Upper lobe of left lung (tissue), 6 donors: ENCODE measurements at regions not wholly inside any gene's neighbourhood (a gene's known extent, or its start where the extent isn't known, plus 50 kb on each side); places are given as distances from the start of the nearest gene placed in this dataset.

Experiments
- ATAC-seq, 2 donors: fragments of 200-7000 bp; cut with Tn5 transposase; one replicate each; pipeline ENCODE4 v1.9.1; 2022; ENCODE audit warnings: mild to moderate bottlenecking in 2 of 2, moderate library complexity in 2 of 2; ENCODE audit not compliant: low FRiP score in 2 of 2
- DNase-seq, 2 donors: peaks; one replicate each; pipeline ENCODE4 v3.0.0-alpha.2; 2019 to 2020
- H3K27ac ChIP-seq, 4 donors: fragments of 200-600 bp; sonication (generic); one replicate each; pipeline ENCODE4 v1.5.1; 2016 to 2019
- H3K27me3 ChIP-seq, 4 donors: fragments of 200-600 bp; sonication (generic); one replicate each; pipeline ENCODE4 v1.5.1; 2017 to 2019
- H3K36me3 ChIP-seq, 4 donors: fragments of 200-600 bp; sonication (generic); one replicate each; pipeline ENCODE4 v1.5.1; 2016 to 2019
- H3K4me1 ChIP-seq, 4 donors: fragments of 200-600 bp; sonication (generic); one replicate each; pipeline ENCODE4 v1.5.1; 2018 to 2019
- H3K4me3 ChIP-seq, 4 donors: fragments of 200-600 bp; sonication (generic); one replicate each; pipeline ENCODE4 v1.5.1; 2017 to 2019; ENCODE audit warnings: mild to moderate bottlenecking in 2 of 4, moderate library complexity in 1 of 4
- H3K9me3 ChIP-seq, 4 donors: fragments of 200-600 bp; sonication (generic); one replicate each; pipeline ENCODE4 v1.5.1; 2018 to 2019
- EP300 ChIP-seq, 4 donors: sonication (generic); formaldehyde crosslinking; IDR thresholded peaks; one replicate each; pipeline ENCODE4 v1.5.1; 2017; ENCODE audit warnings: antibody characterized with exemption in 4 of 4, control low read depth in 2 of 4
- POLR2A ChIP-seq, 4 donors: fragments of 450-650 bp; IDR thresholded peaks; one replicate each; pipeline ENCODE4 v1.5.1; 2016 to 2017; ENCODE audit warnings: antibody characterized with exemption in 4 of 4, mild to moderate bottlenecking in 2 of 4
- POLR2AphosphoS5 ChIP-seq, 2 donors: sonication (generic); formaldehyde crosslinking; IDR thresholded peaks; one replicate each; pipeline ENCODE4 v1.5.1; 2017; ENCODE audit warnings: antibody characterized with exemption in 2 of 2
- WGBS, 2 donors: methylation state at CpG; one replicate each; pipeline ENCODE4 v1.1.5; 2017 to 2018; 5-methylcytosine and 5-hydroxymethylcytosine counted together
- TF ChIP-seq, protein P1 (sequence below), 6 experiments: fragments of 450-650 bp in 4 of 6; fragments of 200-600 bp in 2 of 6; sonication (generic) in 2 of 6; IDR thresholded peaks; one replicate each; pipeline ENCODE4 v1.5.1; 2016 to 2019; ENCODE audit warnings: antibody characterized with exemption in 6 of 6
- donor health status: DM: no; HTN: no; CAD: no; lungs with moderate emphysema.
- donor health status: DM: no; HTN: yes; CAD: no; lungs with severe emphysema.

DNA sequence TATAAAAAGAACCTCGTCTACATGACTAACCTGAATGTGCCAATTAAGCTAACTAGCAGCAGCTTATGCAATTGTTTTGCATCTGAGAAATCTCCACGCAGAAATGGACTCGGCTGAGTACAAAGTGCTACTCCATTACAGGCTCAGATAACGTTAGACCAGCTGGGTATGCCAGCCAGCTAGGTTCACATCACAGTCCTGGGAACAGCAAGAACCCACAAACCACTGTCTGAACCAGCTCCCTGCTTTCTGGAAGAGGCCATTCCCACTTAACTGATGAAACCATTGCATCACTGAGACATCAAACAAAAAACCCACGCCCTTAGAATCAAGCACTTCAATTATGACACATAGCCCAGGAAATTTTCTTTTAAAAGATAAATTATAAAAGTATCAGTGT is 202.7 kb downstream of the CYRIA start:
- no peak overlapping the region for H3K27ac ChIP-seq
- H3K27me3 ChIP-seq = no peaks in the 10 kb centered on the region
- no peak overlapping the region for H3K4me3 ChIP-seq
- H3K36me3 ChIP-seq = no peaks in the 10 kb centered on the region
- no peak for DNase-seq
- no peaks in the 10 kb centered on the region for H3K4me1 ChIP-seq
- H3K9me3 ChIP-seq = no peaks in the 10 kb centered on the region
- no peak for ATAC-seq
- TF ChIP-seq EP300 (IDR thresholded peaks at IDR 0.05) (no peak), POLR2AphosphoS5 (IDR thresholded peaks at IDR 0.05) (no peak), POLR2A (IDR thresholded peaks at IDR 0.05) (no peak)
- TF ChIP-seq, protein P1, sequence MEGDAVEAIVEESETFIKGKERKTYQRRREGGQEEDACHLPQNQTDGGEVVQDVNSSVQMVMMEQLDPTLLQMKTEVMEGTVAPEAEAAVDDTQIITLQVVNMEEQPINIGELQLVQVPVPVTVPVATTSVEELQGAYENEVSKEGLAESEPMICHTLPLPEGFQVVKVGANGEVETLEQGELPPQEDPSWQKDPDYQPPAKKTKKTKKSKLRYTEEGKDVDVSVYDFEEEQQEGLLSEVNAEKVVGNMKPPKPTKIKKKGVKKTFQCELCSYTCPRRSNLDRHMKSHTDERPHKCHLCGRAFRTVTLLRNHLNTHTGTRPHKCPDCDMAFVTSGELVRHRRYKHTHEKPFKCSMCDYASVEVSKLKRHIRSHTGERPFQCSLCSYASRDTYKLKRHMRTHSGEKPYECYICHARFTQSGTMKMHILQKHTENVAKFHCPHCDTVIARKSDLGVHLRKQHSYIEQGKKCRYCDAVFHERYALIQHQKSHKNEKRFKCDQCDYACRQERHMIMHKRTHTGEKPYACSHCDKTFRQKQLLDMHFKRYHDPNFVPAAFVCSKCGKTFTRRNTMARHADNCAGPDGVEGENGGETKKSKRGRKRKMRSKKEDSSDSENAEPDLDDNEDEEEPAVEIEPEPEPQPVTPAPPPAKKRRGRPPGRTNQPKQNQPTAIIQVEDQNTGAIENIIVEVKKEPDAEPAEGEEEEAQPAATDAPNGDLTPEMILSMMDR (IDR thresholded peaks at IDR 0.05) = no peak
- WGBS, 2 donors = 48 to 51% methylated on average over 5 of the region's 5 CpGs

DNA sequence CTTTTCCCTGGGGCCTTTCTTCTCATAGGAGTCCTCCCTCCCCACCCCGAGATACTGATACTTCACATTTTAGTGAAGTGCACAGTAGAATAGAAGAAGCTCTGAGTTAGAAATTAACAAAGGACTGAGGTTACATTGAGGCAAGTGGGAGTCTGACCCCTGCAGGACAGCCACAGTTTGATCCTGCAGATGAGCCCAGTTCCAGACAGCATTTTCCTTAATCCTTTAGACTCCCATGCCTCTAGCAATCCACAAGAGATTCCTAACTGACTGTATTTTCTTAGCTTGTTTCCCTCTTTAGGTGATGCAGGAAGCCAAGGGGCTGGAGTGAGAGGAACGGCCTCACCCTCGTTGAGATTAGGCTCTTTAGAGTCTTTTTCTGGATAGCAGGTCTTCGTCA is 204.0 kb downstream of the CYRIA start:
- Histone ChIP-seq H3K36me3 (no peaks in the 10 kb centered on the region), H3K27ac (no peak overlapping the region), H3K4me1 (no peaks in the 10 kb centered on the region), H3K4me3 (no peak overlapping the region), H3K9me3 (no peaks in the 10 kb centered on the region), H3K27me3 (no peaks in the 10 kb centered on the region)
- ATAC-seq (no peak), DNase-seq (no peak)
- no peak for TF ChIP-seq POLR2A (IDR thresholded peaks at IDR 0.05)
- TF ChIP-seq, protein P1 (IDR thresholded peaks at IDR 0.05) = no peak
- TF ChIP-seq EP300 (IDR thresholded peaks at IDR 0.05) = no peak
- no peak for TF ChIP-seq POLR2AphosphoS5 (IDR thresholded peaks at IDR 0.05)
- 69 to 79% methylated on average over 4 of the region's 4 CpGs for WGBS, 2 donors

DNA sequence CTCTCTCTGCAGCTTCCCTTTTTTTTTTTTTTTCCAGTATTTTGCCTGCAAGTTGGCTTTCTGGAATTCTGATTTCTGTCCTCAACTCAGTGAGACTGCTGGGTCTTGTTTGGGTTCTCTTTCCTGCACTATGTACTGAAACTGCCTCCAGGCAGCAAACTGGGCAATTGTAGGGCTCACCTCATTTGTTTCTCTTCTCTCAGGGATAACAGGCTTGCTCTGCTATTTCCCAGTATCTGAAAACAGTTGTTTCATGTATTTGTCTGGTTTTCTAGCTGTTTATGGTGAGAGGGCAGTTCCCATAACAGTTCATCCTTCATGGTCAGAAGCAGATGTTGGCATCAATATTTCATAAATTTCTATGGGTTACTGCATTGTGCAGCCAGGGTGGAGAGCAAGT is 206.0 kb downstream of the CYRIA start:
- no peak for TF ChIP-seq POLR2A (IDR thresholded peaks at IDR 0.05)
- TF ChIP-seq POLR2AphosphoS5 (IDR thresholded peaks at IDR 0.05) = no peak
- TF ChIP-seq EP300 (IDR thresholded peaks at IDR 0.05) = no peak
- TF ChIP-seq, protein P1 (IDR thresholded peaks at IDR 0.05) = no peak
- Histone ChIP-seq H3K27ac (no peak overlapping the region), H3K9me3 (no peaks in the 10 kb centered on the region), H3K36me3 (no peaks in the 10 kb centered on the region), H3K4me3 (no peak overlapping the region), H3K4me1 (no peaks in the 10 kb centered on the region), H3K27me3 (no peaks in the 10 kb centered on the region)
- DNase-seq (no peak), ATAC-seq (no peak)

DNA sequence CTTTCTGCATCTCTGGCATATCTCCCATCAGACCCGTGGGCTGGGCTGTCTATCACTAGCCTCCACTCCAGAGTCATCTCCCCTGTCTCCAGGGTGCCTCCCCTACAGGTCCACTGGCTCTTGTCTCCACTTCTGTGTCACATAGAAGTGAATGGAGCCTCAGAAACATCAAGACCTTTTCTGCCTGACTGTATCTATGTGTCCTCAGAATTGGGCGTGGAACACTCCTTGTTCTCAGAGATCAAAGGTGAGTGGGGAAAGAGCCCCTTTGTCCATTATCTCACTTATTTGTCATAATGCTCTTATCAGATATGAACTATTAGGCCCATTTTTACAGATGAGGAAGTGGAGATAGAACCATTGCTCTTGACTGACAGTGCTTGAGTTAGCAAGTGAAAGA is 211.0 kb downstream of the CYRIA start:
- Histone ChIP-seq H3K27me3 (no peaks in the 10 kb centered on the region), H3K4me3 (no peak overlapping the region), H3K27ac (no peak overlapping the region), H3K36me3 (no peaks in the 10 kb centered on the region), H3K9me3 (no peaks in the 10 kb centered on the region), H3K4me1 (no peaks in the 10 kb centered on the region)
- 44 to 82% methylated on average over 2 of the region's 2 CpGs for WGBS, 2 donors
- ATAC-seq = no peak
- DNase-seq = no peak
- TF ChIP-seq POLR2AphosphoS5 (IDR thresholded peaks at IDR 0.05) (no peak), EP300 (IDR thresholded peaks at IDR 0.05) (no peak), POLR2A (IDR thresholded peaks at IDR 0.05) (no peak)
- TF ChIP-seq, protein P1 (IDR thresholded peaks at IDR 0.05) = no peak

DNA sequence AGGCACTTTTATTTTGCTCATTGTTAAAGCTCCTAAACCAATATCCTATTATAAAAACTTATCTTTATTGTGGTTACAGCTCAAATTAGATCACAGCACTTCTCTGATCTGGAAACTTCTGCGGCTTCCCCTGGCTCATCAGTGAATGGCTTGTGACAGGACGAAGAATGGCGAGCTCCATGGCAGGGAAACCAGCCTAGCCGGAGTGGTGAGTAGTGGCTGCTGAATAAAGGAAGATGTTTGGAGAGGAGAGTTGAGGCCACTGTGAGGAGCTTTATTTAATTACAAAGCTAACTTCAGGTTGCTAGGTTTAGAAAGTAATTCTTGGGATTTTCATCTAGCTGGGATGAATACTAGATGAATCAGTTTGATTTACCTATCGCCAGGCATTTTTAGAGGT is 213.5 kb downstream of the CYRIA start:
- Histone ChIP-seq H3K4me1 (no peaks in the 10 kb centered on the region), H3K9me3 (no peaks in the 10 kb centered on the region), H3K4me3 (no peak overlapping the region), H3K36me3 (no peaks in the 10 kb centered on the region), H3K27me3 (no peaks in the 10 kb centered on the region), H3K27ac (no peak overlapping the region)
- DNase-seq = no peak
- 76 to 89% methylated on average over 5 of the region's 5 CpGs for WGBS, 2 donors
- no peak for ATAC-seq
- TF ChIP-seq POLR2A (IDR thresholded peaks at IDR 0.05) (no peak), POLR2AphosphoS5 (IDR thresholded peaks at IDR 0.05) (no peak), EP300 (IDR thresholded peaks at IDR 0.05) (no peak)
- TF ChIP-seq, protein P1 (IDR thresholded peaks at IDR 0.05) = no peak
